IMR-90 (cell line): ENCODE measurements at regions not wholly inside any gene's neighbourhood (a gene's known extent, or its start where the extent isn't known, plus 50 kb on each side); places are given as distances from the start of the nearest gene placed in this dataset.

Experiments
- ATAC-seq: fragments of 200-7000 bp; cut with Tn5 transposase; 2 replicates; pipeline ENCODE4 v1.9.1; 2020; ENCODE audit warnings: low read depth, mild to moderate bottlenecking, moderate library complexity
- BruUV-seq: library from RNA; stranded (reverse); fragments of 400-500 nt; replicated peaks from 2 replicates; lab custom pipeline; 2021; lab: Mats Ljungman, UMichigan
- CTCF ChIA-PET: fragments of 300-600 bp; formaldehyde crosslinking; extraction: SDS; loops from one replicate; lab custom pipeline; 2021; ENCODE audit warnings: antibody characterized with exemption; lab: Yijun Ruan, JAX
- POLR2A ChIA-PET: fragments of 300-600 bp; sonication (Branson Sonifier 250); formaldehyde crosslinking; loops from one replicate; lab custom pipeline; 2022; ENCODE audit warnings: antibody characterized with exemption; ENCODE audit not compliant: unreplicated experiment; lab: Charles Lee
- DNase-seq: peaks from one replicate; pipeline ENCODE4 v3.0.0; 2013
- H2AFZ ChIP-seq: replicated peaks from 2 replicates; pipeline ENCODE3; 2013; ENCODE audit warnings: low read length, mild to moderate bottlenecking; ENCODE audit not compliant: poor library complexity
- H2AK5ac ChIP-seq: 2 replicates; pipeline ENCODE4 v1.6.1; 2013; ENCODE audit warnings: low read depth, low read length, inconsistent platforms
- H2AK9ac ChIP-seq: replicated peaks from 2 replicates; pipeline ENCODE3; 2013; ENCODE audit warnings: mild to moderate bottlenecking, low read depth, low read length, moderate library complexity; ENCODE audit not compliant: poor library complexity
- H2BK120ac ChIP-seq: 2 replicates; pipeline ENCODE4 v1.6.1; 2013; ENCODE audit warnings: low read depth, low read length, inconsistent platforms
- H2BK15ac ChIP-seq: 3 replicates; pipeline ENCODE4 v1.6.1; 2013; ENCODE audit warnings: low read depth, low read length, inconsistent platforms
- H2BK20ac ChIP-seq: 2 replicates; pipeline ENCODE4 v1.6.1; 2013; ENCODE audit warnings: low read depth, mild to moderate bottlenecking, inconsistent platforms, low read length, moderate library complexity
- H2BK5ac ChIP-seq: 2 replicates; pipeline ENCODE4 v1.6.1; 2013; ENCODE audit warnings: mild to moderate bottlenecking, low read depth, low read length, inconsistent platforms; ENCODE audit not compliant: poor library complexity, severe bottlenecking
- H3K14ac ChIP-seq: replicated peaks from 2 replicates; pipeline ENCODE4 v1.6.1; 2013; ENCODE audit warnings: low read depth, low read length, inconsistent platforms
- H3K18ac ChIP-seq: 2 replicates; pipeline ENCODE4 v1.6.1; 2013; ENCODE audit warnings: low read depth, low read length, control low read depth
- H3K23ac ChIP-seq: 2 replicates; pipeline ENCODE4 v1.6.1; 2013; ENCODE audit warnings: low read depth, low read length, inconsistent platforms
- H3K27ac ChIP-seq: 2 replicates; pipeline ENCODE4 v1.5.1; 2013; ENCODE audit warnings: mild to moderate bottlenecking, control low read depth, low read length; ENCODE audit not compliant: insufficient read depth
- H3K27me3 ChIP-seq: 2 replicates; pipeline ENCODE4 v1.6.1; 2013; ENCODE audit warnings: low read length; ENCODE audit not compliant: control insufficient read depth, insufficient read depth
- H3K36me3 ChIP-seq: 2 replicates; pipeline ENCODE4 v1.6.1; 2013; ENCODE audit warnings: low read length, mixed read lengths; ENCODE audit not compliant: control insufficient read depth, insufficient read depth
- H3K4ac ChIP-seq: 2 replicates; pipeline ENCODE4 v1.6.1; 2013; ENCODE audit warnings: low read depth, low read length, inconsistent platforms
- H3K4me1 ChIP-seq: 2 replicates; pipeline ENCODE4 v1.6.1; 2013; ENCODE audit warnings: low read length, mixed read lengths; ENCODE audit not compliant: control insufficient read depth, insufficient read depth
- H3K4me2 ChIP-seq: 2 replicates; pipeline ENCODE4 v1.6.1; 2013; ENCODE audit warnings: low read depth, mild to moderate bottlenecking, control low read depth, low read length, moderate library complexity
- H3K4me3 ChIP-seq: 2 replicates; pipeline ENCODE4 v1.5.1; 2013; ENCODE audit warnings: low read depth, mild to moderate bottlenecking, control low read depth, low read length, moderate library complexity; ENCODE audit not compliant: insufficient read depth
- H3K56ac ChIP-seq: 2 replicates; pipeline ENCODE4 v1.6.1; 2013; ENCODE audit warnings: low read length, inconsistent platforms; ENCODE audit not compliant: insufficient read depth; ENCODE audit errors: extremely low read depth
- H3K79me1 ChIP-seq, 2 experiments: 2 replicates each; pipeline ENCODE4 v1.6.1; 2013; ENCODE audit warnings: low read length in 2 of 2, inconsistent platforms in 1 of 2, low read depth in 1 of 2
- H3K9ac ChIP-seq: 2 replicates; pipeline ENCODE4 v1.6.1; 2013; ENCODE audit warnings: low read depth, low read length, control low read depth
- H3K9me1 ChIP-seq: 2 replicates; pipeline ENCODE4 v1.6.1; 2013; ENCODE audit warnings: low read length, inconsistent platforms; ENCODE audit not compliant: insufficient read depth
- H3K9me3 ChIP-seq: 2 replicates; pipeline ENCODE4 v1.6.1; 2013; ENCODE audit warnings: low read length; ENCODE audit not compliant: control insufficient read depth, insufficient read depth
- H4K20me1 ChIP-seq: 2 replicates; pipeline ENCODE4 v1.6.1; 2013; ENCODE audit warnings: low read length, inconsistent platforms; ENCODE audit not compliant: insufficient read depth
- H4K5ac ChIP-seq: 2 replicates; pipeline ENCODE4 v1.6.1; 2013; ENCODE audit warnings: mild to moderate bottlenecking, low read depth, low read length, control low read depth
- H4K8ac ChIP-seq, 2 experiments: 2 replicates each; pipeline ENCODE4 v1.6.1; 2013; ENCODE audit warnings: low read depth in 2 of 2, low read length in 2 of 2, control low read depth in 1 of 2, inconsistent platforms in 1 of 2
- H4K91ac ChIP-seq: 2 replicates; pipeline ENCODE4 v1.6.1; 2013; ENCODE audit warnings: low read depth, low read length, inconsistent platforms; ENCODE audit not compliant: insufficient read depth
- BHLHE40 ChIP-seq: fragments of 150-350 bp; IDR thresholded peaks from 2 replicates; pipeline ENCODE4 v1.6.1; 2016; ENCODE audit warnings: mild to moderate bottlenecking, low read depth, low read length
- CHD1 ChIP-seq: IDR thresholded peaks from 2 replicates; pipeline ENCODE4 v1.6.1; 2012; ENCODE audit warnings: low read depth, low read length, improper control_type of control experiment
- MAFK ChIP-seq: IDR thresholded peaks from 2 replicates; pipeline ENCODE4 v1.6.1; 2012; ENCODE audit warnings: low read depth, low read length, improper control_type of control experiment
- SMC3 ChIP-seq: fragments of 150-350 bp; IDR thresholded peaks from 2 replicates; pipeline ENCODE4 v1.6.1; 2016; ENCODE audit warnings: low read depth, mild to moderate bottlenecking, antibody characterized with exemption, low read length, moderate library complexity
- WGBS, 2 experiments: methylation state at CpG; one replicate each; pipeline versions ENCODE4 v1.1.5 to v1.1.7; 2013; ENCODE audit warnings: missing lambda C conversion rate in 2 of 2; ENCODE audit not compliant: insufficient read length in 1 of 2; ENCODE audit errors: extremely low coverage in 2 of 2; 5-methylcytosine and 5-hydroxymethylcytosine counted together
- dilution Hi-C: fragments of 300-500 bp; cut with HindIII; formaldehyde crosslinking; loops from one replicate; pipeline ENCODE4 v1.14.3; 2018; ENCODE audit warnings: low sequenced_read_pairs; ENCODE audit not compliant: unreplicated experiment
- in situ Hi-C: fragments of 300-500 bp; cut with MboI; formaldehyde crosslinking; loops from 3 replicates; pipeline ENCODE4 v1.14.3; 2019; ENCODE audit warnings: low sequenced_read_pairs, inconsistent platforms, mixed read lengths
- intact Hi-C: fragments of 100-400 bp; cut with micrococcal nuclease; formaldehyde crosslinking; loops from 2 replicates; pipeline ENCODE4 v1.10.0; 2022

DNA sequence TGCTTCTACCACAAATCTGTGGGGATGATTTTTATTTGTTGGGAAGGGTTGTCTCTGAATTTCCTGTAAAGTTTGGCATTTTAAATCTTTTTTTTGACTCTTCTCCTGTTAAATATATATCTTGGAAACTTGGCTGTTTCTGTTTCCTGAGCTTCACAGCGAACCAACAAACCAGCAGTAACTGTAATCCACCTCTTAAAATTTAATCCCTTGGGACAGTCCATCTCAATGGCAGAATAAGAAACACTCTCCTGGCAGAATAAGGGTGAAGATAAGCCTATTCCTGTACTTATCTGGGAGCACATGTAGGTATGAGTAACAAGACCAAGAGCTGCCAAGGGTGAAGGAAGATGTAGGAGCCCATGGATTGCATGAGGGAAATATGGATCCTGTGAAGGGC, 73.1 kb upstream of the RPS23 start:
- Histone ChIP-seq H3K9me3 (no peaks in the 10 kb centered on the region), H4K8ac (no peak overlapping the region), H2BK15ac (peak overlapping the region; percentile 29; the same call in 1 of the 3 replicates), H3K23ac (no peak overlapping the region), H3K4me3 (no peak overlapping the region), H2BK20ac (peak overlapping the region; percentile 86), H3K56ac (no peak overlapping the region; the same call in 1 of the 2 replicates), H3K4ac (peak overlapping the region; percentile 55; the same call in 1 of the 2 replicates), H2BK5ac (no peak overlapping the region), H3K27ac (no peak overlapping the region), H3K79me1 (no peaks in the 10 kb centered on the region), H4K5ac (no peak overlapping the region), H3K18ac (no peak overlapping the region), H2AK5ac (peak overlapping the region; percentile 56; the same call in 1 of the 2 replicates), H3K9ac (no peak overlapping the region), H2BK120ac (peak overlapping the region; percentile 58; the same call in 1 of the 2 replicates), H3K36me3 (no peaks in the 10 kb centered on the region), H4K20me1 (no peaks in the 10 kb centered on the region), H3K4me1 (peaks cover 23% of the 10 kb centered on the region), H4K91ac (peak overlapping the region; percentile 33; the same call in 1 of the 2 replicates), H3K14ac (no peak overlapping the region), H3K4me2 (no peak overlapping the region), H3K27me3 (no peaks in the 10 kb centered on the region), H2AFZ (no peak overlapping the region), H3K9me1 (peaks cover 22% of the 10 kb centered on the region), H2AK9ac (no peak overlapping the region)
- dilution Hi-C loops (no loop called here), in situ Hi-C loops (loop anchor here (5.0 to 25.0 kb wide), 5 partner anchors 144 to 1211 kb away; partner anchors contain the start of gene VCAN), intact Hi-C loops (loop anchor here (2.0 to 5.0 kb wide), 3 partner anchors 38 to 726 kb away; partner anchors contain the start of genes TMEM167A and XRCC4)
- ChIA-PET CTCF (interaction anchor here (1.0 kb wide), 1 partner anchor 13 kb away, joined by 5 read pairs; no protein-coding TSS in a partner anchor), POLR2A (no interaction called here)
- ATAC-seq: no peak
- BruUV-seq: no TSS peak
- DNase-seq: no peak
- TF ChIP-seq BHLHE40 (no peak), SMC3 (no peak), MAFK (no peak), CHD1 (no peak)
- WGBS, 2 experiments: no CpG with 5 or more reads among the region's 1 CpG
